ENCODE measurements at regions not wholly inside any gene's neighbourhood (a gene's known extent, or its start where the extent isn't known, plus 50 kb on each side); places are given as distances from the start of the nearest gene placed in this dataset.

GRCh38 chr10:3982746-3983442 is 197.9 kb upstream of the KLF6 start:
- TF ChIP-seq GATA2 (IDR thresholded peaks at IDR 0.05; ENCODE audit: low read depth, low read length), result no peak
- TF ChIP-seq GATA3 (IDR thresholded peaks at IDR 0.05; ENCODE audit: low read depth, low read length), result no peak

All from SH-SY5Y (cell line).